HepG2 (cell line): ENCODE measurements at regions not wholly inside any gene's neighbourhood (a gene's known extent, or its start where the extent isn't known, plus 50 kb on each side); places are given as distances from the start of the nearest gene placed in this dataset.

ENCODE experiments used
- ARNTL ChIP-seq: sonication (generic); formaldehyde crosslinking; IDR thresholded peaks from 2 replicates; pipeline ENCODE4 v1.4.0; 2020; ENCODE audit warnings: mild to moderate bottlenecking, missing genetic modification reagents
- ATF1 ChIP-seq: IDR thresholded peaks from 2 replicates; pipeline ENCODE4 v1.6.1; 2016; ENCODE audit warnings: mild to moderate bottlenecking, control low read depth
- KAT7 ChIP-seq: IDR thresholded peaks from 2 replicates; pipeline ENCODE4 v1.6.1; 2018; ENCODE audit warnings: borderline replicate concordance, missing compliant biosample characterization
- KDM6A ChIP-seq: IDR thresholded peaks from 2 replicates; pipeline ENCODE4 v1.6.1; 2016; ENCODE audit warnings: low read depth
- MTF1 ChIP-seq: sonication (generic); formaldehyde crosslinking; IDR thresholded peaks from 2 replicates; pipeline ENCODE4 v1.5.0; 2020; ENCODE audit warnings: missing genetic modification reagents
- NFIB ChIP-seq: sonication (generic); formaldehyde crosslinking; IDR thresholded peaks from 2 replicates; pipeline ENCODE4 v1.9.0; 2021; ENCODE audit warnings: missing genetic modification reagents, mild to moderate bottlenecking, borderline replicate concordance
- POLR2G ChIP-seq: fragments of 200-400 bp; formaldehyde crosslinking; IDR thresholded peaks from 2 replicates; pipeline ENCODE4 v1.6.1; 2018; ENCODE audit warnings: mild to moderate bottlenecking, low read depth, low read length, moderate library complexity
- RARA ChIP-seq: IDR thresholded peaks from 2 replicates; pipeline ENCODE4 v1.6.1; 2016; ENCODE audit warnings: missing genetic modification reagents, missing compliant biosample characterization
- RARG ChIP-seq: sonication (generic); formaldehyde crosslinking; IDR thresholded peaks from 2 replicates; pipeline ENCODE4 v1.4.0; 2020; ENCODE audit warnings: low read depth, mild to moderate bottlenecking, missing genetic modification reagents
- RORA ChIP-seq: sonication (generic); formaldehyde crosslinking; IDR thresholded peaks from 2 replicates; pipeline ENCODE4 v1.5.0; 2020; ENCODE audit warnings: mild to moderate bottlenecking, missing genetic modification reagents, moderate library complexity
- SIX1 ChIP-seq: sonication (generic); formaldehyde crosslinking; IDR thresholded peaks from 2 replicates; pipeline ENCODE4 v1.4.0; 2020; ENCODE audit warnings: missing genetic modification reagents, borderline replicate concordance
- SMYD3 ChIP-seq: sonication (generic); formaldehyde crosslinking; IDR thresholded peaks from 2 replicates; pipeline ENCODE4 v1.8.1; 2023; ENCODE audit warnings: mild to moderate bottlenecking, missing genetic modification reagents
- SP4 ChIP-seq: sonication (generic); formaldehyde crosslinking; IDR thresholded peaks from 2 replicates; pipeline ENCODE4 v1.8.1; 2023; ENCODE audit warnings: mild to moderate bottlenecking, missing genetic modification reagents
- SRSF4 ChIP-seq: fragments of 200-400 bp; formaldehyde crosslinking; IDR thresholded peaks from one replicate; pipeline ENCODE4 v1.6.1; 2018; ENCODE audit warnings: mild to moderate bottlenecking, low read depth, low read length, moderate library complexity; ENCODE audit not compliant: poor library complexity, severe bottlenecking
- ZNF570 ChIP-seq: sonication (generic); formaldehyde crosslinking; IDR thresholded peaks from 2 replicates; pipeline ENCODE4 v1.4.0; 2020; ENCODE audit warnings: mild to moderate bottlenecking, missing genetic modification reagents, borderline replicate concordance
- ZNF878 ChIP-seq: sonication (generic); formaldehyde crosslinking; IDR thresholded peaks from 2 replicates; pipeline ENCODE4 v1.8.1; 2023; ENCODE audit warnings: mild to moderate bottlenecking, missing genetic modification reagents, moderate library complexity
- TF ChIP-seq, protein P1 (sequence below): sonication (generic); formaldehyde crosslinking; IDR thresholded peaks from 2 replicates; pipeline ENCODE4 v1.4.0; 2020; ENCODE audit warnings: missing genetic modification reagents
- TF ChIP-seq, protein P2 (sequence below): sonication (generic); IDR thresholded peaks from 2 replicates; pipeline ENCODE4 v1.6.1; 2016; ENCODE audit warnings: low read depth, borderline replicate concordance
- TF ChIP-seq, protein P3 (sequence below): sonication (generic); formaldehyde crosslinking; conservative IDR thresholded peaks from 2 replicates; pipeline ENCODE4 v1.5.0; 2020; ENCODE audit warnings: missing genetic modification reagents
- TF ChIP-seq, protein P4 (sequence below): sonication (generic); formaldehyde crosslinking; IDR thresholded peaks from 2 replicates; pipeline ENCODE4 v1.4.0; 2020; ENCODE audit warnings: mild to moderate bottlenecking, missing genetic modification reagents
- TF ChIP-seq, protein P5 (sequence below): sonication (generic); formaldehyde crosslinking; IDR thresholded peaks from 2 replicates; pipeline ENCODE4 v1.5.0; 2020; ENCODE audit warnings: missing genetic modification reagents
- TF ChIP-seq, protein P6 (sequence below): sonication (generic); formaldehyde crosslinking; IDR thresholded peaks from 2 replicates; pipeline ENCODE4 v1.5.0; 2020; ENCODE audit warnings: missing genetic modification reagents, mild to moderate bottlenecking, borderline replicate concordance

DNA sequence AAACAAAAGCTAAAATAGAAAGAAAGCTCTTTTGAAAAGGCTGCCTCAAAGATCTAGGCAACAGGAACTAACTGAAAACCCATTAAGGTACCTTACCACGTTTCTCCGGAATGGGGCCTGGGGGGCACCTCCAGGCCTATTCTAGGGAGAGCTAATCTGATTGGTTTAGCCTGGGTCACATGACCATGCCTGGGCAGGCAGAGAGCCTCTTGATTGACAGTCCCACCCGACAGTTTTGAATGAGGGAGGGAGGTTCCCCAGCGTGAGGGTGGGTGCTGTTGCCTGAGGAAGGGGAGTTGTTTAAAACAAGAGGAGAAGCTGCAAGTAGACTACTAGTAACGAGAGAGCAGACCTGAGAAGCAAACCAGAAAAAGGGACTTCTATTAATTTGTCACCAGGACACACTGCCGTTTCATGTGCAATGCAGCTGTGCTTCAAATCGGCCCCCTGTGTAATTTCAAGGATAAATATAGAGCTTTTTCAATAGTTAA, 143.4 kb upstream of the HS3ST2 start (continued):
- TF ChIP-seq, protein P1, sequence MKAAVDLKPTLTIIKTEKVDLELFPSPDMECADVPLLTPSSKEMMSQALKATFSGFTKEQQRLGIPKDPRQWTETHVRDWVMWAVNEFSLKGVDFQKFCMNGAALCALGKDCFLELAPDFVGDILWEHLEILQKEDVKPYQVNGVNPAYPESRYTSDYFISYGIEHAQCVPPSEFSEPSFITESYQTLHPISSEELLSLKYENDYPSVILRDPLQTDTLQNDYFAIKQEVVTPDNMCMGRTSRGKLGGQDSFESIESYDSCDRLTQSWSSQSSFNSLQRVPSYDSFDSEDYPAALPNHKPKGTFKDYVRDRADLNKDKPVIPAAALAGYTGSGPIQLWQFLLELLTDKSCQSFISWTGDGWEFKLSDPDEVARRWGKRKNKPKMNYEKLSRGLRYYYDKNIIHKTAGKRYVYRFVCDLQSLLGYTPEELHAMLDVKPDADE: no peak
- TF ChIP-seq MTF1 (CRISPR knock-in tag) (no peak), ATF1 (CRISPR knock-in tag) (no peak), KDM6A (CRISPR knock-in tag) (no peak), ZNF878 (CRISPR knock-in tag) (no peak), RARG (no peak), ZNF570 (CRISPR knock-in tag) (no peak), RORA (CRISPR knock-in tag) (no peak), SMYD3 (no peak), NFIB (CRISPR knock-in tag) (no peak), KAT7 (CRISPR knock-in tag) (no peak), SRSF4 (no peak), SIX1 (CRISPR knock-in tag) (no peak), RARA (CRISPR knock-in tag) (no peak), SP4 (no peak), ARNTL (CRISPR knock-in tag) (no peak), POLR2G (no peak)
- TF ChIP-seq, protein P2, sequence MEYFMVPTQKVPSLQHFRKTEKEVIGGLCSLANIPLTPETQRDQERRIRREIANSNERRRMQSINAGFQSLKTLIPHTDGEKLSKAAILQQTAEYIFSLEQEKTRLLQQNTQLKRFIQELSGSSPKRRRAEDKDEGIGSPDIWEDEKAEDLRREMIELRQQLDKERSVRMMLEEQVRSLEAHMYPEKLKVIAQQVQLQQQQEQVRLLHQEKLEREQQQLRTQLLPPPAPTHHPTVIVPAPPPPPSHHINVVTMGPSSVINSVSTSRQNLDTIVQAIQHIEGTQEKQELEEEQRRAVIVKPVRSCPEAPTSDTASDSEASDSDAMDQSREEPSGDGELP: no peak
- TF ChIP-seq, protein P3, sequence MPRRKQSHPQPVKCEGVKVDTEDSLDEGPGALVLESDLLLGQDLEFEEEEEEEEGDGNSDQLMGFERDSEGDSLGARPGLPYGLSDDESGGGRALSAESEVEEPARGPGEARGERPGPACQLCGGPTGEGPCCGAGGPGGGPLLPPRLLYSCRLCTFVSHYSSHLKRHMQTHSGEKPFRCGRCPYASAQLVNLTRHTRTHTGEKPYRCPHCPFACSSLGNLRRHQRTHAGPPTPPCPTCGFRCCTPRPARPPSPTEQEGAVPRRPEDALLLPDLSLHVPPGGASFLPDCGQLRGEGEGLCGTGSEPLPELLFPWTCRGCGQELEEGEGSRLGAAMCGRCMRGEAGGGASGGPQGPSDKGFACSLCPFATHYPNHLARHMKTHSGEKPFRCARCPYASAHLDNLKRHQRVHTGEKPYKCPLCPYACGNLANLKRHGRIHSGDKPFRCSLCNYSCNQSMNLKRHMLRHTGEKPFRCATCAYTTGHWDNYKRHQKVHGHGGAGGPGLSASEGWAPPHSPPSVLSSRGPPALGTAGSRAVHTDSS: 0 out of 2 replicates have a peak, but pooled peaks have one; percentile 64
- TF ChIP-seq, protein P4, sequence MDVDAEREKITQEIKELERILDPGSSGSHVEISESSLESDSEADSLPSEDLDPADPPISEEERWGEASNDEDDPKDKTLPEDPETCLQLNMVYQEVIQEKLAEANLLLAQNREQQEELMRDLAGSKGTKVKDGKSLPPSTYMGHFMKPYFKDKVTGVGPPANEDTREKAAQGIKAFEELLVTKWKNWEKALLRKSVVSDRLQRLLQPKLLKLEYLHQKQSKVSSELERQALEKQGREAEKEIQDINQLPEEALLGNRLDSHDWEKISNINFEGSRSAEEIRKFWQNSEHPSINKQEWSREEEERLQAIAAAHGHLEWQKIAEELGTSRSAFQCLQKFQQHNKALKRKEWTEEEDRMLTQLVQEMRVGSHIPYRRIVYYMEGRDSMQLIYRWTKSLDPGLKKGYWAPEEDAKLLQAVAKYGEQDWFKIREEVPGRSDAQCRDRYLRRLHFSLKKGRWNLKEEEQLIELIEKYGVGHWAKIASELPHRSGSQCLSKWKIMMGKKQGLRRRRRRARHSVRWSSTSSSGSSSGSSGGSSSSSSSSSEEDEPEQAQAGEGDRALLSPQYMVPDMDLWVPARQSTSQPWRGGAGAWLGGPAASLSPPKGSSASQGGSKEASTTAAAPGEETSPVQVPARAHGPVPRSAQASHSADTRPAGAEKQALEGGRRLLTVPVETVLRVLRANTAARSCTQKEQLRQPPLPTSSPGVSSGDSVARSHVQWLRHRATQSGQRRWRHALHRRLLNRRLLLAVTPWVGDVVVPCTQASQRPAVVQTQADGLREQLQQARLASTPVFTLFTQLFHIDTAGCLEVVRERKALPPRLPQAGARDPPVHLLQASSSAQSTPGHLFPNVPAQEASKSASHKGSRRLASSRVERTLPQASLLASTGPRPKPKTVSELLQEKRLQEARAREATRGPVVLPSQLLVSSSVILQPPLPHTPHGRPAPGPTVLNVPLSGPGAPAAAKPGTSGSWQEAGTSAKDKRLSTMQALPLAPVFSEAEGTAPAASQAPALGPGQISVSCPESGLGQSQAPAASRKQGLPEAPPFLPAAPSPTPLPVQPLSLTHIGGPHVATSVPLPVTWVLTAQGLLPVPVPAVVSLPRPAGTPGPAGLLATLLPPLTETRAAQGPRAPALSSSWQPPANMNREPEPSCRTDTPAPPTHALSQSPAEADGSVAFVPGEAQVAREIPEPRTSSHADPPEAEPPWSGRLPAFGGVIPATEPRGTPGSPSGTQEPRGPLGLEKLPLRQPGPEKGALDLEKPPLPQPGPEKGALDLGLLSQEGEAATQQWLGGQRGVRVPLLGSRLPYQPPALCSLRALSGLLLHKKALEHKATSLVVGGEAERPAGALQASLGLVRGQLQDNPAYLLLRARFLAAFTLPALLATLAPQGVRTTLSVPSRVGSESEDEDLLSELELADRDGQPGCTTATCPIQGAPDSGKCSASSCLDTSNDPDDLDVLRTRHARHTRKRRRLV (CRISPR knock-in tag): no peak
- TF ChIP-seq, protein P5, sequence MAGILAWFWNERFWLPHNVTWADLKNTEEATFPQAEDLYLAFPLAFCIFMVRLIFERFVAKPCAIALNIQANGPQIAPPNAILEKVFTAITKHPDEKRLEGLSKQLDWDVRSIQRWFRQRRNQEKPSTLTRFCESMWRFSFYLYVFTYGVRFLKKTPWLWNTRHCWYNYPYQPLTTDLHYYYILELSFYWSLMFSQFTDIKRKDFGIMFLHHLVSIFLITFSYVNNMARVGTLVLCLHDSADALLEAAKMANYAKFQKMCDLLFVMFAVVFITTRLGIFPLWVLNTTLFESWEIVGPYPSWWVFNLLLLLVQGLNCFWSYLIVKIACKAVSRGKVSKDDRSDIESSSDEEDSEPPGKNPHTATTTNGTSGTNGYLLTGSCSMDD: 0 out of 2 replicates have a peak, but pooled peaks have one; percentile 68
- TF ChIP-seq, protein P6, sequence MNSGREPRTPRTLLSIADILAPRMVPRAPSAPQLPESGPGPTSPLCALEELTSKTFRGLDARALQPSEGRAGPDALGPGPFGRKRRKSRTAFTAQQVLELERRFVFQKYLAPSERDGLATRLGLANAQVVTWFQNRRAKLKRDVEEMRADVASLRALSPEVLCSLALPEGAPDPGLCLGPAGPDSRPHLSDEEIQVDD (CRISPR knock-in tag): no peak
